GM13976 (cell line): ENCODE measurements at regions not wholly inside any gene's neighbourhood (a gene's known extent, or its start where the extent isn't known, plus 50 kb on each side); places are given as distances from the start of the nearest gene placed in this dataset.
A peak's percentile ranks its signal among the peaks of the same experiment; 100 is the strongest.

ENCODE experiments used
- DNase-seq: peaks from one replicate; pipeline ENCODE4 v3.0.0; 2012; ENCODE audit warnings: low spot score
- CTCF ChIP-seq: IDR thresholded peaks from 2 replicates; pipeline ENCODE4 v1.5.1; 2012; ENCODE audit warnings: borderline replicate concordance, mild to moderate bottlenecking; ENCODE audit not compliant: insufficient read depth; ENCODE audit errors: extremely low read depth, missing control alignments, control extremely low read depth
- in situ Hi-C: fragments of 300-500 bp; cut with MboI; formaldehyde crosslinking; loops from one replicate; pipeline ENCODE4 v1.12.0; 2022; ENCODE audit warnings: low sequenced_read_pairs, mixed read lengths, inconsistent platforms; ENCODE audit not compliant: unreplicated experiment

DNA sequence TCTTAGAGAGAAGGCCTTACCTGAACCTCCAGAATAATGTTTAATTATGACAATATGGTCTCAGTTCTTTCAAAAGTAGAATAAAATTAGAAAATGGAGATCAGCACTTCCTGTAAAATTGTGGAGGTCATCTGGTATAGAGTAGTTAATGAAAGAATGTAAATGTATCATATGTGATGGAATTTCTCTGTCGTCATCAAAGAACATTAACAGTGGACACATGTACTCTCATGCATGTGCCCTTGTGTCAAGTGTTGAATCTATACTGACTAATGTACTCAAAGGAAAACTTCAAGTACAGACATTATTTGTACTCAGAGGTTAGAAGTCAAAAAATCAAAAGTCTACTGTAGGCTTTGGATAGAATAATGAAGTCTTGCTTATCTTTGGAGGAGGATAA lies 129.2 kb upstream of the MYOCD start:
- no peak for TF ChIP-seq CTCF
- in situ Hi-C loops, result no loop called here
- no peak for DNase-seq

DNA sequence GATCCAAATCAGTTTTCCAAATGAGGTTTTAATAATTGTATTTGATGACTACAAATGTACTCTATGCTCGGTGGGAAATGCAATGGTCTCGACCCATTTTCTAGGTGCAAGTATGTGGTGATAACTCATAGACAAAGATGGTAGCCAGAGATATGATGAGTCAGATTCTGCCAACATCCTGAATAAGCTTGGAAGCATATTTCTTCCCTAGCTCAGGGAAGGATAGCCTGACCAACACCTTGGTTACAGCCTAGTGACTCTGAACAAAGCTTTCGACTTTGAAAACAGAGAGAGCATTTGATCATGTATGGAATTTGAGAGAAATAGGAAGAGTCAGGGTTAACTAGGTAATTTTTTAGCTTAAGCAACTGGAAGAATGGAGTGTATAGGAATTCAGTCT lies 128.3 kb upstream of the MYOCD start:
- DNase-seq, result no peak
- in situ Hi-C loops, result no loop called here
- no peak for TF ChIP-seq CTCF

GRCh38 chr17:12538003-12538402 lies 127.7 kb upstream of the MYOCD start:
- no peak for TF ChIP-seq CTCF
- DNase-seq, result no peak
- in situ Hi-C loops, result no loop called here

GRCh38 chr17:12545877-12546513 lies 119.7 kb upstream of the MYOCD start:
- DNase-seq, result peak; percentile 53
- in situ Hi-C loops, result loop anchor here (10.0 kb wide), 1 partner anchor 51 kb away; no protein-coding TSS in a partner anchor
- TF ChIP-seq CTCF, result peak; percentile 76

GRCh38 chr17:12546983-12547382 lies 118.7 kb upstream of the MYOCD start:
- no peak for DNase-seq
- in situ Hi-C loops, result loop anchor here (10.0 kb wide), 1 partner anchor 52 kb away; no protein-coding TSS in a partner anchor
- no peak for TF ChIP-seq CTCF

- in situ Hi-C loops, result loop anchor here (10.0 kb wide), 1 partner anchor 53 kb away; no protein-coding TSS in a partner anchor
Measured at GRCh38 chr17:12547831-12548230, 117.9 kb upstream of the MYOCD start.

More at GRCh38 chr17:12547831-12548230, 117.9 kb upstream of the MYOCD start:
- TF ChIP-seq CTCF, result no peak
- no peak for DNase-seq
